Esophagus squamous epithelium (tissue), 5 donors: ENCODE measurements at regions not wholly inside any gene's neighbourhood (a gene's known extent, or its start where the extent isn't known, plus 50 kb on each side); places are given as distances from the start of the nearest gene placed in this dataset.

Source experiments
- DNase-seq: peaks from one replicate; lab custom pipeline; 2025; lab: John Stamatoyannopoulos, UW
- H3K27ac ChIP-seq, 4 donors: fragments of 200-600 bp; sonication (generic); one replicate each; pipeline ENCODE4 v1.5.1; 2016 to 2019; ENCODE audit warnings: mild to moderate bottlenecking in 1 of 4
- H3K27me3 ChIP-seq, 4 donors: fragments of 200-600 bp; sonication (generic); 1 replicate in 3 of 4; 2 replicates in 1 of 4; pipeline versions ENCODE4 v1.5.1 to v1.6.0; 2017 to 2021; ENCODE audit warnings: antibody characterized with exemption in 1 of 4
- H3K36me3 ChIP-seq, 3 donors: fragments of 200-600 bp; sonication (generic); one replicate each; pipeline ENCODE4 v1.5.1; 2016 to 2019
- H3K4me1 ChIP-seq, 3 donors: fragments of 200-600 bp; sonication (generic); one replicate each; pipeline ENCODE4 v1.5.1; 2017 to 2019
- H3K4me3 ChIP-seq, 4 donors: fragments of 200-600 bp; sonication (generic); 1 replicate in 3 of 4; 2 replicates in 1 of 4; pipeline ENCODE4 v1.5.1; 2016 to 2019; ENCODE audit warnings: mild to moderate bottlenecking in 2 of 4, moderate library complexity in 1 of 4
- H3K9me3 ChIP-seq, 3 donors: fragments of 200-600 bp; sonication (generic); one replicate each; pipeline ENCODE4 v1.5.1; 2016 to 2019
- CTCF ChIP-seq, 6 experiments: fragments of 450-650 bp in 4 of 6; fragments of 200-600 bp in 2 of 6; sonication (generic) in 2 of 6; IDR thresholded peaks; one replicate each; pipeline ENCODE4 v1.5.1; 2016 to 2019; ENCODE audit warnings: antibody characterized with exemption in 6 of 6, mild to moderate bottlenecking in 4 of 6, moderate library complexity in 4 of 6
- POLR2A ChIP-seq, 4 donors: fragments of 450-650 bp; IDR thresholded peaks; one replicate each; pipeline ENCODE4 v1.6.1; 2017; ENCODE audit warnings: antibody characterized with exemption in 4 of 4, mild to moderate bottlenecking in 4 of 4, moderate library complexity in 3 of 4
- WGBS, 2 donors: methylation state at CpG; one replicate each; pipeline ENCODE4 v1.1.5; 2018; 5-methylcytosine and 5-hydroxymethylcytosine counted together
- intact Hi-C: fragments of 100-400 bp; cut with DNase I; formaldehyde crosslinking; loops from one replicate; pipeline ENCODE4 v1.15.0; 2022
- donor health status: DM: yes; HTN: yes; CAD: no.

GRCh38 chr15:31271224-31271635, 55.4 kb upstream of the KLF13 start:
- Histone ChIP-seq H3K36me3 (no peaks in the 10 kb centered on the region), H3K9me3 (no peaks in the 10 kb centered on the region), H3K27me3 (no peaks in the 10 kb centered on the region), H3K4me3 (no peak overlapping the region), H3K4me1 (peaks cover 7 to 34% (median 8%) of the 10 kb centered on the region in 3 donors), H3K27ac (no peak overlapping the region)
- WGBS, 2 donors, result 68% methylated on average over 5 of the region's 10 CpGs; no CpG with 5 or more reads in 1 of the 2 donors
- no peak for TF ChIP-seq CTCF (IDR thresholded peaks at IDR 0.05)
- no peak for TF ChIP-seq POLR2A (IDR thresholded peaks at IDR 0.05)
- DNase-seq, result no peak
- intact Hi-C loops, result no loop called here

- Histone ChIP-seq H3K27me3 (no peaks in the 10 kb centered on the region), H3K9me3 (no peaks in the 10 kb centered on the region), H3K4me1 (peaks cover 4 to 28% (median 8%) of the 10 kb centered on the region in 3 donors), H3K4me3 (no peak overlapping the region), H3K36me3 (no peaks in the 10 kb centered on the region), H3K27ac (peak overlapping the region in 1 of 4 donors; percentile 54)
- 91 to 100% methylated on average over 7 to 9 of the region's 12 CpGs for WGBS, 2 donors
- TF ChIP-seq POLR2A (IDR thresholded peaks at IDR 0.05) (no peak), CTCF (IDR thresholded peaks at IDR 0.05) (no peak)
- no peak for DNase-seq
- intact Hi-C loops, result no loop called here
Observed at GRCh38 chr15:31271711-31272557, 54.7 kb upstream of the KLF13 start.

- H3K36me3 ChIP-seq, result no peaks in the 10 kb centered on the region
- H3K4me3 ChIP-seq, result no peak overlapping the region
- H3K27me3 ChIP-seq, result no peaks in the 10 kb centered on the region
- 59 to 68% methylated on average over 10 of the region's 14 CpGs for WGBS, 2 donors
- peak overlapping the region; percentile 25 to 69 (median 42) for H3K27ac ChIP-seq
- intact Hi-C loops, result no loop called here
- H3K9me3 ChIP-seq, result no peaks in the 10 kb centered on the region
- peaks cover 0 to 20% (median 8%) of the 10 kb centered on the region in 3 donors for H3K4me1 ChIP-seq
- DNase-seq, result no peak
- TF ChIP-seq POLR2A (IDR thresholded peaks at IDR 0.05), result no peak
- no peak for TF ChIP-seq CTCF (IDR thresholded peaks at IDR 0.05)
Observed at GRCh38 chr15:31272558-31273257, 53.9 kb upstream of the KLF13 start.

- Histone ChIP-seq H3K27me3 (no peaks in the 10 kb centered on the region), H3K4me1 (peaks cover 0 to 16% (median 8%) of the 10 kb centered on the region in 3 donors), H3K4me3 (no peak overlapping the region), H3K36me3 (no peaks in the 10 kb centered on the region), H3K9me3 (no peaks in the 10 kb centered on the region), H3K27ac (peak overlapping the region in 2 of 4 donors; percentile 57 to 69)
- intact Hi-C loops, result no loop called here
- no peak for DNase-seq
- no peak for TF ChIP-seq CTCF (IDR thresholded peaks at IDR 0.05)
- no peak for TF ChIP-seq POLR2A (IDR thresholded peaks at IDR 0.05)
- 85 to 87% methylated on average over 9 to 11 of the region's 20 CpGs for whole genome bisulfite sequencing, 2 donors
Observed at GRCh38 chr15:31273258-31273941, 53.2 kb upstream of the KLF13 start.
